B cell (primary cell): ENCODE measurements at regions not wholly inside any gene's neighbourhood (a gene's known extent, or its start where the extent isn't known, plus 50 kb on each side); places are given as distances from the start of the nearest gene placed in this dataset.

ENCODE experiments used
- EZH2 ChIP-seq: IDR thresholded peaks from 2 replicates; pipeline ENCODE4 v1.6.1; 2012; ENCODE audit warnings: borderline replicate concordance, low read depth, mild to moderate bottlenecking, moderate library complexity, low read length; ENCODE audit not compliant: insufficient read depth, poor library complexity, severe bottlenecking
- TF ChIP-seq, protein P1 (sequence below): fragments of 200-600 bp; IDR thresholded peaks from one replicate; pipeline ENCODE4 v1.8.0; 2022; ENCODE audit warnings: antibody characterized with exemption, mild to moderate bottlenecking

DNA sequence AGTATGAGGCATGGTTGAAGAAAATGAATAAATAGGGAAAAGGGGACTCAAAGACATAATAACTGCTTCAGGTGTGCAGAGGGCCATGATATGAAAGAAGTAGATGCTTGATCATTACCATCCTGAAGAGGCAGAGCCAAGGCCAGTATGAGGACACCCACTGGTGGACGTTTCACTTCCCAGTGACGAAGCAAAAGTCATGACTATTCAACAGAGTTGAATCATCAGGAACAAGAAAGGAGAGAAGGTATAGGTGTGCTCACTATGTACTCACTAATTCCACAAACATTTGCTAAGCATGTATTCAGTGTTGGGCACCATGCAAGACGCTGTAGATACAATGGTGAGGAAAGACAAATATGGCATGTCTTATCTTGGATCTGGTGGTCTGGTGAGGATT is 319.2 kb upstream of the RUNX1 start:
- TF ChIP-seq, protein P1, sequence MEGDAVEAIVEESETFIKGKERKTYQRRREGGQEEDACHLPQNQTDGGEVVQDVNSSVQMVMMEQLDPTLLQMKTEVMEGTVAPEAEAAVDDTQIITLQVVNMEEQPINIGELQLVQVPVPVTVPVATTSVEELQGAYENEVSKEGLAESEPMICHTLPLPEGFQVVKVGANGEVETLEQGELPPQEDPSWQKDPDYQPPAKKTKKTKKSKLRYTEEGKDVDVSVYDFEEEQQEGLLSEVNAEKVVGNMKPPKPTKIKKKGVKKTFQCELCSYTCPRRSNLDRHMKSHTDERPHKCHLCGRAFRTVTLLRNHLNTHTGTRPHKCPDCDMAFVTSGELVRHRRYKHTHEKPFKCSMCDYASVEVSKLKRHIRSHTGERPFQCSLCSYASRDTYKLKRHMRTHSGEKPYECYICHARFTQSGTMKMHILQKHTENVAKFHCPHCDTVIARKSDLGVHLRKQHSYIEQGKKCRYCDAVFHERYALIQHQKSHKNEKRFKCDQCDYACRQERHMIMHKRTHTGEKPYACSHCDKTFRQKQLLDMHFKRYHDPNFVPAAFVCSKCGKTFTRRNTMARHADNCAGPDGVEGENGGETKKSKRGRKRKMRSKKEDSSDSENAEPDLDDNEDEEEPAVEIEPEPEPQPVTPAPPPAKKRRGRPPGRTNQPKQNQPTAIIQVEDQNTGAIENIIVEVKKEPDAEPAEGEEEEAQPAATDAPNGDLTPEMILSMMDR, result no peak
- no peak for TF ChIP-seq EZH2
